ENCODE measurements at regions not wholly inside any gene's neighbourhood (a gene's known extent, or its start where the extent isn't known, plus 50 kb on each side); places are given as distances from the start of the nearest gene placed in this dataset.

- TF ChIP-seq, protein P1, sequence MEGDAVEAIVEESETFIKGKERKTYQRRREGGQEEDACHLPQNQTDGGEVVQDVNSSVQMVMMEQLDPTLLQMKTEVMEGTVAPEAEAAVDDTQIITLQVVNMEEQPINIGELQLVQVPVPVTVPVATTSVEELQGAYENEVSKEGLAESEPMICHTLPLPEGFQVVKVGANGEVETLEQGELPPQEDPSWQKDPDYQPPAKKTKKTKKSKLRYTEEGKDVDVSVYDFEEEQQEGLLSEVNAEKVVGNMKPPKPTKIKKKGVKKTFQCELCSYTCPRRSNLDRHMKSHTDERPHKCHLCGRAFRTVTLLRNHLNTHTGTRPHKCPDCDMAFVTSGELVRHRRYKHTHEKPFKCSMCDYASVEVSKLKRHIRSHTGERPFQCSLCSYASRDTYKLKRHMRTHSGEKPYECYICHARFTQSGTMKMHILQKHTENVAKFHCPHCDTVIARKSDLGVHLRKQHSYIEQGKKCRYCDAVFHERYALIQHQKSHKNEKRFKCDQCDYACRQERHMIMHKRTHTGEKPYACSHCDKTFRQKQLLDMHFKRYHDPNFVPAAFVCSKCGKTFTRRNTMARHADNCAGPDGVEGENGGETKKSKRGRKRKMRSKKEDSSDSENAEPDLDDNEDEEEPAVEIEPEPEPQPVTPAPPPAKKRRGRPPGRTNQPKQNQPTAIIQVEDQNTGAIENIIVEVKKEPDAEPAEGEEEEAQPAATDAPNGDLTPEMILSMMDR (IDR thresholded peaks at IDR 0.05; ENCODE audit: insufficient read depth, low read length) = no peak
- TF ChIP-seq REST (IDR thresholded peaks at IDR 0.05; ENCODE audit: insufficient replicate concordance, low read depth) (no peak), POLR2AphosphoS5 (IDR thresholded peaks at IDR 0.05; ENCODE audit: low read depth) (no peak), GABPA (IDR thresholded peaks at IDR 0.05; ENCODE audit: low read depth) (no peak)
Observed at GRCh38 chr4:173696551-173696950, 166.5 kb upstream of the HAND2 start.

All from HL-60 (cell line).